ENCODE measurements at regions not wholly inside any gene's neighbourhood (a gene's known extent, or its start where the extent isn't known, plus 50 kb on each side); places are given as distances from the start of the nearest gene placed in this dataset.

DNA sequence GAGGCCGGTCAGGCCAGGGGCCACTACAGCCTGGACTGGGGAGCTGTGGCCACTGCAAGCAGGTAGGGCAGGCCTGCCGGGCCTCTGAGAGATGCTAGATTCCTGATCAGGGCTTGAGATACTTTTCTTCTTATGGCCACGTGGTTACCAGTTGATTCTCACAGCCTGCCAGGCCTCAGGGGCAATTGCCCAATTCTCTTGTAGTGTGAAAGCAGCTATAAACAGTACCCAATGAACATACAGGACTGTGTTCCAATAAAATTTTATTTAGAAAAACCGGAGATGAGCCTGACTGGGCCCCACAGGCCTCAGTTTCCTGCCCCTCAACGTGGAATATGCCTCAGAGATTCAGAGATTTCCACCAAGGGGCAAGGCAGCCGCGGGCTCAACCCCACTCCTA is 475.2 kb downstream of the TCERG1L start:
- TF ChIP-seq, protein P1, sequence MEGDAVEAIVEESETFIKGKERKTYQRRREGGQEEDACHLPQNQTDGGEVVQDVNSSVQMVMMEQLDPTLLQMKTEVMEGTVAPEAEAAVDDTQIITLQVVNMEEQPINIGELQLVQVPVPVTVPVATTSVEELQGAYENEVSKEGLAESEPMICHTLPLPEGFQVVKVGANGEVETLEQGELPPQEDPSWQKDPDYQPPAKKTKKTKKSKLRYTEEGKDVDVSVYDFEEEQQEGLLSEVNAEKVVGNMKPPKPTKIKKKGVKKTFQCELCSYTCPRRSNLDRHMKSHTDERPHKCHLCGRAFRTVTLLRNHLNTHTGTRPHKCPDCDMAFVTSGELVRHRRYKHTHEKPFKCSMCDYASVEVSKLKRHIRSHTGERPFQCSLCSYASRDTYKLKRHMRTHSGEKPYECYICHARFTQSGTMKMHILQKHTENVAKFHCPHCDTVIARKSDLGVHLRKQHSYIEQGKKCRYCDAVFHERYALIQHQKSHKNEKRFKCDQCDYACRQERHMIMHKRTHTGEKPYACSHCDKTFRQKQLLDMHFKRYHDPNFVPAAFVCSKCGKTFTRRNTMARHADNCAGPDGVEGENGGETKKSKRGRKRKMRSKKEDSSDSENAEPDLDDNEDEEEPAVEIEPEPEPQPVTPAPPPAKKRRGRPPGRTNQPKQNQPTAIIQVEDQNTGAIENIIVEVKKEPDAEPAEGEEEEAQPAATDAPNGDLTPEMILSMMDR (IDR thresholded peaks at IDR 0.05), result no peak
- no peak for TF ChIP-seq POLR2AphosphoS5 (IDR thresholded peaks at IDR 0.05; ENCODE audit: low read depth, low read length)
- TF ChIP-seq TCF7L2 (IDR thresholded peaks at IDR 0.05; ENCODE audit: low read depth, low read length), result no peak
- TF ChIP-seq, protein P2, sequence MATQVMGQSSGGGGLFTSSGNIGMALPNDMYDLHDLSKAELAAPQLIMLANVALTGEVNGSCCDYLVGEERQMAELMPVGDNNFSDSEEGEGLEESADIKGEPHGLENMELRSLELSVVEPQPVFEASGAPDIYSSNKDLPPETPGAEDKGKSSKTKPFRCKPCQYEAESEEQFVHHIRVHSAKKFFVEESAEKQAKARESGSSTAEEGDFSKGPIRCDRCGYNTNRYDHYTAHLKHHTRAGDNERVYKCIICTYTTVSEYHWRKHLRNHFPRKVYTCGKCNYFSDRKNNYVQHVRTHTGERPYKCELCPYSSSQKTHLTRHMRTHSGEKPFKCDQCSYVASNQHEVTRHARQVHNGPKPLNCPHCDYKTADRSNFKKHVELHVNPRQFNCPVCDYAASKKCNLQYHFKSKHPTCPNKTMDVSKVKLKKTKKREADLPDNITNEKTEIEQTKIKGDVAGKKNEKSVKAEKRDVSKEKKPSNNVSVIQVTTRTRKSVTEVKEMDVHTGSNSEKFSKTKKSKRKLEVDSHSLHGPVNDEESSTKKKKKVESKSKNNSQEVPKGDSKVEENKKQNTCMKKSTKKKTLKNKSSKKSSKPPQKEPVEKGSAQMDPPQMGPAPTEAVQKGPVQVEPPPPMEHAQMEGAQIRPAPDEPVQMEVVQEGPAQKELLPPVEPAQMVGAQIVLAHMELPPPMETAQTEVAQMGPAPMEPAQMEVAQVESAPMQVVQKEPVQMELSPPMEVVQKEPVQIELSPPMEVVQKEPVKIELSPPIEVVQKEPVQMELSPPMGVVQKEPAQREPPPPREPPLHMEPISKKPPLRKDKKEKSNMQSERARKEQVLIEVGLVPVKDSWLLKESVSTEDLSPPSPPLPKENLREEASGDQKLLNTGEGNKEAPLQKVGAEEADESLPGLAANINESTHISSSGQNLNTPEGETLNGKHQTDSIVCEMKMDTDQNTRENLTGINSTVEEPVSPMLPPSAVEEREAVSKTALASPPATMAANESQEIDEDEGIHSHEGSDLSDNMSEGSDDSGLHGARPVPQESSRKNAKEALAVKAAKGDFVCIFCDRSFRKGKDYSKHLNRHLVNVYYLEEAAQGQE (IDR thresholded peaks at IDR 0.05; ENCODE audit: insufficient read depth in 1 of 2, low read depth in 2 of 2, low read length in 1 of 2), result no peak
- TF ChIP-seq SIN3A (IDR thresholded peaks at IDR 0.05; ENCODE audit: borderline replicate concordance, insufficient read depth, low read depth, low read length), result no peak

DNA sequence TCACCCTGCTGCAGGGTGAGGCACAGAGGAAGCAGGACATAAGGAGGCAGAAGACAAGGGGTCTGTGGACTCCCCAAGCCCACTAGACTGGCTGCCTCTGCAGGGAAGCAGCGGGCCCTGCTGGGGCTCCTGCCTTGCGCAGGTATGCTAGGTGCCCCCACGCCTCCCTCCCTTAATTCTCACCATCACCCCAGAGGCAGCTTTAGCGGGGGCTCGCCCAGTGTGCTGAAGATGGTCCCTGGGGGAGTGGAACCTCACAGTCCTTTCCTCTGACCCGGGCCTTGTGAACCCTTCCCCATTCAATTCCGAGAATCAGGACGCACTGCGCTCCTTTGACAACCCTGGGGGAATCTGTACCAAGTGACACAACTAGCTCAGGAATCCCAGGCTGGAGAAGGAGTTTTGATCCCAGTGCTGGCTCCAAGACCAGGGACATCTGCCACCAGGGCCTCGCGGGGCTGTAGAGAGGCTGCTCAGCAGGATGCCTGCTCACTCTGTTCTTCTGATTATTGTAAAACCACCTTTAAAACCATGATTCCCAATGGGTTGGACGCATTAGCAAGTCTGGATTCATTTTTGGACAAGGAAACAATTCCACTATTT is 468.4 kb downstream of the TCERG1L start:
- ATAC-seq (no peak), DNase-seq (ENCODE audit: low read depth, low spot score) (no peak)
- ChIA-PET POLR2A (no interaction called here), CTCF (no interaction called here)
- in situ Hi-C loops (cut with HindIII; ENCODE audit: low pct_unique_long_range_greater_than_20kb, low sequenced_read_pairs), result no loop called here
- BruUV-seq (replicated peaks), result no TSS peak
- Histone ChIP-seq H3K27ac (ENCODE audit: low read length) (no peak overlapping the region), H3K27me3 (ENCODE audit: control insufficient read depth, insufficient read depth, low read length) (peaks cover 10% of the 10 kb centered on the region; the same call in 1 of the 2 replicates), H3K4me3 (ENCODE audit: low read depth in 2 of 2, low read length in 2 of 2) (no peak overlapping the region), H3K4me1 (ENCODE audit: control insufficient read depth, insufficient read depth, low read length) (no peaks in the 10 kb centered on the region), H3K36me3 (ENCODE audit: control insufficient read depth, insufficient read depth, low read length) (no peaks in the 10 kb centered on the region), H3K9me3 (ENCODE audit: control insufficient read depth, insufficient read depth, low read depth, low read length) (no peaks in the 10 kb centered on the region)
- TF ChIP-seq, protein P1 (IDR thresholded peaks at IDR 0.05), result no peak
- TF ChIP-seq, protein P2 (IDR thresholded peaks at IDR 0.05; ENCODE audit: insufficient read depth in 1 of 2, low read depth in 2 of 2, low read length in 1 of 2), result no peak
- TF ChIP-seq SIN3A (IDR thresholded peaks at IDR 0.05; ENCODE audit: borderline replicate concordance, insufficient read depth, low read depth, low read length) (no peak), POLR2AphosphoS5 (IDR thresholded peaks at IDR 0.05; ENCODE audit: low read depth, low read length) (no peak), TCF7L2 (IDR thresholded peaks at IDR 0.05; ENCODE audit: low read depth, low read length) (no peak)
- intact Hi-C loops (cut with micrococcal nuclease; ENCODE audit: unreplicated experiment), result no loop called here

More for the DNA sequence above, 475.2 kb downstream of the TCERG1L start:
- Histone ChIP-seq H3K36me3 (ENCODE audit: control insufficient read depth, insufficient read depth, low read length) (no peaks in the 10 kb centered on the region), H3K4me3 (ENCODE audit: low read depth in 2 of 2, low read length in 2 of 2) (no peak overlapping the region), H3K9me3 (ENCODE audit: control insufficient read depth, insufficient read depth, low read depth, low read length) (no peaks in the 10 kb centered on the region), H3K27me3 (ENCODE audit: control insufficient read depth, insufficient read depth, low read length) (no peaks in the 10 kb centered on the region; the same call in 1 of the 2 replicates), H3K4me1 (ENCODE audit: control insufficient read depth, insufficient read depth, low read length) (no peaks in the 10 kb centered on the region), H3K27ac (ENCODE audit: low read length) (no peak overlapping the region)
- no TSS peak for BruUV-seq (replicated peaks)
- intact Hi-C loops (cut with micrococcal nuclease; ENCODE audit: unreplicated experiment) (no loop called here), in situ Hi-C loops (cut with HindIII; ENCODE audit: low pct_unique_long_range_greater_than_20kb, low sequenced_read_pairs) (no loop called here)
- ATAC-seq (no peak), DNase-seq (ENCODE audit: low read depth, low spot score) (no peak)
- ChIA-PET CTCF (no interaction called here), POLR2A (no interaction called here)
